Breast epithelium (tissue), 4 donors: ENCODE measurements at regions not wholly inside any gene's neighbourhood (a gene's known extent, or its start where the extent isn't known, plus 50 kb on each side); places are given as distances from the start of the nearest gene placed in this dataset.

Experiments
- DNase-seq, 2 donors: peaks; one replicate each; pipeline ENCODE4 v3.0.0-alpha.2; 2019; ENCODE audit warnings: low spot score in 2 of 2
- H3K27ac ChIP-seq, 2 donors: fragments of 200-600 bp; sonication (generic) in 1 of 2; one replicate each; pipeline ENCODE4 v1.5.1; 2016 to 2019; ENCODE audit warnings: mild to moderate bottlenecking in 1 of 2
- H3K27me3 ChIP-seq, 2 donors: fragments of 200-600 bp; sonication (generic) in 1 of 2; one replicate each; pipeline versions ENCODE4 v1.5.1 to v1.6.0; 2017 to 2019; ENCODE audit warnings: control low read depth in 1 of 2, mild to moderate bottlenecking in 1 of 2
- H3K36me3 ChIP-seq: fragments of 200-600 bp; one replicate; pipeline ENCODE4 v1.5.1; 2019
- H3K4me1 ChIP-seq, 2 donors: fragments of 200-600 bp; sonication (generic); one replicate each; pipeline ENCODE4 v1.5.1; 2016 to 2019; ENCODE audit warnings: control low read depth in 1 of 2
- H3K4me3 ChIP-seq, 3 donors: fragments of 200-600 bp; sonication (generic); 1 replicate in 2 of 3; 2 replicates in 1 of 3; pipeline ENCODE4 v1.5.1; 2016 to 2019; ENCODE audit warnings: mild to moderate bottlenecking in 3 of 3, moderate library complexity in 2 of 3
- H3K9me3 ChIP-seq, 2 donors: fragments of 200-600 bp; sonication (generic) in 1 of 2; one replicate each; pipeline ENCODE4 v1.5.1; 2016 to 2019; ENCODE audit warnings: control low read depth in 1 of 2
- POLR2A ChIP-seq: fragments of 450-650 bp; IDR thresholded peaks from one replicate; pipeline ENCODE4 v1.6.1; 2016; ENCODE audit warnings: antibody characterized with exemption, mild to moderate bottlenecking, moderate library complexity
- POLR2AphosphoS5 ChIP-seq, 3 donors: sonication (generic); formaldehyde crosslinking; IDR thresholded peaks; one replicate each; pipeline ENCODE4 v1.6.1; 2017; ENCODE audit warnings: antibody characterized with exemption in 3 of 3
- intact Hi-C: fragments of 100-400 bp; cut with DNase I; formaldehyde crosslinking; loops from one replicate; pipeline ENCODE4 v1.15.1; 2023; ENCODE audit warnings: low total_unique reads
- TF ChIP-seq, protein P1 (sequence below), 3 donors: fragments of 450-650 bp; IDR thresholded peaks; one replicate each; pipeline ENCODE4 v1.5.1; 2016 to 2017; ENCODE audit warnings: antibody characterized with exemption in 3 of 3, mild to moderate bottlenecking in 3 of 3, moderate library complexity in 3 of 3

DNA sequence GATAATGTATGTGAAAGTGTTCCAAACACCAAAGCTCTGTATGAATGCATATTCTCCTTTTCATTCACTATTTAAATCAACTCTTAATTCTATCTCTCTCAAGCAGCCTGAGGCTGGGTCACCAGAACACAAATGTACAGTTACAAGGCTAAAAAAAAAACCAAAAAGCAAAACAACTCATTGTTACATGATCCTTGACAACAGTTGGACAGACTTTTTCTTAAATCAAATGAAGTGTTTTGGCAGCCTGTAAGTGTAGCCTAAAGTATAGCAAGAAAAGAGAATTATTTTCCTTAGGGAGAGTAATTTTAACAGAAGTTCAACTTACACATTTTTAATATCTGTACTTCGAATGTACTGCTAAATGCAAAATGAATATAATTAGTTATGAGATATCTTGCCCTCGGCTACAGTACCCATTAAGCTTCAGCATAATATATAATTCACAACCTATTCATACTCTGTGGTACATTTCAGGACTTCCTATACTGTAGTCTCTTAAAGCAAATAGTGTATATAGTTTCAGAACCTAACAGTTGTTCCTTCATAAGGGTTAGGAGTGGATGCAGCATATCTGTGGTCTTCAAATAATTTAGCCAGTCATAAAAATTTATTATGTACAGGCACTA, 214.0 kb upstream of the BTG1 start:
- no peaks in the 10 kb centered on the region for H3K27me3 ChIP-seq
- intact Hi-C loops, result no loop called here
- H3K36me3 ChIP-seq, result no peaks in the 10 kb centered on the region
- TF ChIP-seq POLR2A (no peak), POLR2AphosphoS5 (IDR thresholded peaks at IDR 0.05) (no peak)
- TF ChIP-seq, protein P1, sequence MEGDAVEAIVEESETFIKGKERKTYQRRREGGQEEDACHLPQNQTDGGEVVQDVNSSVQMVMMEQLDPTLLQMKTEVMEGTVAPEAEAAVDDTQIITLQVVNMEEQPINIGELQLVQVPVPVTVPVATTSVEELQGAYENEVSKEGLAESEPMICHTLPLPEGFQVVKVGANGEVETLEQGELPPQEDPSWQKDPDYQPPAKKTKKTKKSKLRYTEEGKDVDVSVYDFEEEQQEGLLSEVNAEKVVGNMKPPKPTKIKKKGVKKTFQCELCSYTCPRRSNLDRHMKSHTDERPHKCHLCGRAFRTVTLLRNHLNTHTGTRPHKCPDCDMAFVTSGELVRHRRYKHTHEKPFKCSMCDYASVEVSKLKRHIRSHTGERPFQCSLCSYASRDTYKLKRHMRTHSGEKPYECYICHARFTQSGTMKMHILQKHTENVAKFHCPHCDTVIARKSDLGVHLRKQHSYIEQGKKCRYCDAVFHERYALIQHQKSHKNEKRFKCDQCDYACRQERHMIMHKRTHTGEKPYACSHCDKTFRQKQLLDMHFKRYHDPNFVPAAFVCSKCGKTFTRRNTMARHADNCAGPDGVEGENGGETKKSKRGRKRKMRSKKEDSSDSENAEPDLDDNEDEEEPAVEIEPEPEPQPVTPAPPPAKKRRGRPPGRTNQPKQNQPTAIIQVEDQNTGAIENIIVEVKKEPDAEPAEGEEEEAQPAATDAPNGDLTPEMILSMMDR (IDR thresholded peaks at IDR 0.05), result no peak
- DNase-seq, result no peak
- no peak overlapping the region for H3K27ac ChIP-seq
- H3K4me3 ChIP-seq, result no peak overlapping the region
- no peaks in the 10 kb centered on the region for H3K9me3 ChIP-seq
- no peaks in the 10 kb centered on the region for H3K4me1 ChIP-seq

- intact Hi-C loops, result no loop called here
Observed at GRCh38 chr12:92357584-92358261, 212.1 kb upstream of the BTG1 start.

DNA sequence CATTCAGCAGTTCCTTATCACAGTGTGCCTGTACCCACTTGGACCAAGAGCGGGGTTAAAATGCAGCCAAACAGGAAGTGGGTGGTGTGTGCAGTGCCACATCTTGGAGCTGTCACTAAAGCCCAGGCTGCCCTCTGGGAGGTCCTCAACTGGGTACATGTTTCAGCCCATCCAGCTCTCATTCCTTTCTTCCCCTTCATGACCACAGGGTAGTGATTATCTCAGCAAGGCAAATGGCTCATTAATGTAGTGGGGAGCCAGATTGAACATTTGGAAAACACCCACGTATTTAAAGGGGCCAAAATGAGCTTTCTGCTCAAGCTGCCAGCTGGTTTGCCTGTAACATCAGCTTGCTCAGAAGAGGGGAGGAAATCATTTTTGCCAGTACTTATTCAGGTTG, 210.8 kb upstream of the BTG1 start:
- H3K27ac ChIP-seq, result no peak overlapping the region
- H3K9me3 ChIP-seq, result no peaks in the 10 kb centered on the region
- TF ChIP-seq POLR2AphosphoS5 (IDR thresholded peaks at IDR 0.05) (no peak), POLR2A (no peak)
- TF ChIP-seq, protein P1 (IDR thresholded peaks at IDR 0.05), result no peak
- H3K27me3 ChIP-seq, result no peaks in the 10 kb centered on the region
- H3K4me3 ChIP-seq, result no peak overlapping the region
- DNase-seq, result no peak
- H3K4me1 ChIP-seq, result no peaks in the 10 kb centered on the region
- intact Hi-C loops, result no loop called here
- no peaks in the 10 kb centered on the region for H3K36me3 ChIP-seq

More at GRCh38 chr12:92357584-92358261, 212.1 kb upstream of the BTG1 start:
- DNase-seq, result no peak
- Histone ChIP-seq H3K9me3 (no peaks in the 10 kb centered on the region), H3K4me3 (no peak overlapping the region), H3K27me3 (no peaks in the 10 kb centered on the region), H3K27ac (no peak overlapping the region), H3K4me1 (no peaks in the 10 kb centered on the region), H3K36me3 (no peaks in the 10 kb centered on the region)
- TF ChIP-seq, protein P1 (IDR thresholded peaks at IDR 0.05), result no peak
- TF ChIP-seq POLR2AphosphoS5 (IDR thresholded peaks at IDR 0.05) (no peak), POLR2A (no peak)

DNA sequence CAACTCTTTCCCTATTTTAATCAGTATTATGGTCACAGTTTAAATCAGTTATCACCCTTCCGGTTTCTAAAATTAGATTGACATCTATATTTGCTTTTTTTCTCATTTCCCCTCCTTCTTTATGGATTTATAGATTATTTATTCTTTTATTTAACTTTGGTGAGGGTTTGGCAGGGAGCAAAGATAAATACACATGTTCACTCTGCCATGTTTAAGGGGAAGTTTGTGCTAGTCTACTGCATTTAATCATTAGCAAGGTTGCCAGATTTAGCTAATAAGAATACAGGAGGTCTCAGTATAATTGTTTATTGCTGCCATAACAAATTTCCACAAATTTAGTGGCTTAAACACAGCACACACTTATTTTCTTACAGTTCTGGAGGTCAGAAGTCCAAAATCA, 204.0 kb upstream of the BTG1 start:
- H3K36me3 ChIP-seq, result no peaks in the 10 kb centered on the region
- H3K9me3 ChIP-seq, result no peaks in the 10 kb centered on the region
- no peak for DNase-seq
- H3K4me3 ChIP-seq, result no peak overlapping the region
- H3K27ac ChIP-seq, result no peak overlapping the region
- H3K4me1 ChIP-seq, result no peaks in the 10 kb centered on the region
- no peaks in the 10 kb centered on the region for H3K27me3 ChIP-seq
- intact Hi-C loops, result no loop called here
- TF ChIP-seq POLR2A (no peak), POLR2AphosphoS5 (IDR thresholded peaks at IDR 0.05) (no peak)
- TF ChIP-seq, protein P1 (IDR thresholded peaks at IDR 0.05), result no peak

DNA sequence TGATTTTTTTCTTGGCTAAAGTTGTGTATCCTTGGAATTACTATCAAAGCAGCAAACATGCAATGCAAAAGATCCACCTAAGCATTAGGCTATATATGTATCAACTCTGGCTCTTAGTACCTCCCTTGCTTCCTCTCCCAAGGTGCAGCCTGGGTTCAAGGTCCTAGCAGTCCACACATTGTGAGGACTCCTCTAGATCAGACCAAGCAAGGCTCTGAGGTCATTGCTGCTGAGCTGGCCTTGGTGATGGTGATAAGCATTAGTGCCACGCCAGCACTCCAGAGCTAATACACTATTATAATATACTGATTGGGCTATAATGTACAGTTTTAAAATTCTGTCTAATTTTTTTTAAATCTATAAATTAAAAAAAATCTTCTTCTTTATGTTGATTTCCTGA, 196.9 kb upstream of the BTG1 start:
- Histone ChIP-seq H3K4me3 (no peak overlapping the region), H3K9me3 (no peaks in the 10 kb centered on the region), H3K36me3 (no peaks in the 10 kb centered on the region), H3K4me1 (no peaks in the 10 kb centered on the region), H3K27ac (no peak overlapping the region), H3K27me3 (no peaks in the 10 kb centered on the region)
- no peak for DNase-seq
- TF ChIP-seq POLR2AphosphoS5 (IDR thresholded peaks at IDR 0.05) (no peak), POLR2A (no peak)
- TF ChIP-seq, protein P1 (IDR thresholded peaks at IDR 0.05), result no peak
- intact Hi-C loops, result no loop called here
